Astrocyte (in vitro differentiated cells and primary cell): ENCODE measurements at regions not wholly inside any gene's neighbourhood (a gene's known extent, or its start where the extent isn't known, plus 50 kb on each side); places are given as distances from the start of the nearest gene placed in this dataset.

Experiments
- DNase-seq: peaks from one replicate; pipeline ENCODE4 v3.0.0-alpha.2; 2010; ENCODE audit warnings: low read depth
- FAIRE-seq: peaks from 2 replicates; lab custom pipeline; 2011; peaks lifted over from hg19 to GRCh38; lab: Jason Lieb, UNC
- H2AFZ ChIP-seq: 2 replicates; pipeline ENCODE4 v1.6.0; 2012; ENCODE audit warnings: low read depth, low read length, inconsistent platforms
- H3K27ac ChIP-seq: 2 replicates; pipeline ENCODE4 v1.5.1; 2011; ENCODE audit warnings: low read depth, low read length, inconsistent platforms
- H3K27me3 ChIP-seq: 2 replicates; pipeline ENCODE4 v1.6.0; 2011; ENCODE audit warnings: low read length, inconsistent platforms; ENCODE audit not compliant: insufficient read depth
- H3K36me3 ChIP-seq: 2 replicates; pipeline ENCODE4 v1.5.1; 2011; ENCODE audit warnings: low read length, inconsistent platforms; ENCODE audit not compliant: insufficient read depth
- H3K4me1 ChIP-seq: 2 replicates; pipeline ENCODE4 v1.5.1; 2011; ENCODE audit warnings: low read length, inconsistent platforms; ENCODE audit not compliant: insufficient read depth
- H3K4me2 ChIP-seq: 2 replicates; pipeline ENCODE4 v1.6.0; 2012; ENCODE audit warnings: low read length, inconsistent platforms
- H3K4me3 ChIP-seq: 2 replicates; pipeline ENCODE4 v1.5.1; 2011; ENCODE audit warnings: low read depth, mild to moderate bottlenecking, low read length, inconsistent platforms; ENCODE audit not compliant: insufficient read depth
- H3K79me2 ChIP-seq: 2 replicates; pipeline ENCODE4 v1.6.0; 2012; ENCODE audit warnings: mild to moderate bottlenecking, low read length, inconsistent platforms; ENCODE audit not compliant: insufficient read depth
- H3K9ac ChIP-seq: 2 replicates; pipeline ENCODE4 v1.6.0; 2012; ENCODE audit warnings: mild to moderate bottlenecking, low read length, inconsistent platforms
- H3K9me3 ChIP-seq: 2 replicates; pipeline ENCODE4 v1.5.1; 2012; ENCODE audit warnings: low read depth, mild to moderate bottlenecking, low read length, inconsistent platforms; ENCODE audit not compliant: insufficient read depth
- H4K20me1 ChIP-seq: 2 replicates; pipeline ENCODE4 v1.6.0; 2012; ENCODE audit warnings: low read length, inconsistent platforms; ENCODE audit not compliant: insufficient read depth
- H3K27ac Mint-ChIP-seq: one replicate; pipeline ENCODE4 v1.8.0; 2021; ENCODE audit warnings: mild to moderate bottlenecking, mixed read lengths; ENCODE audit not compliant: unreplicated experiment
- H3K27me3 Mint-ChIP-seq: one replicate; pipeline ENCODE4 v1.8.0; 2021; ENCODE audit warnings: low read depth, mixed read lengths; ENCODE audit not compliant: unreplicated experiment
- H3K36me3 Mint-ChIP-seq: one replicate; pipeline ENCODE4 v1.8.0; 2021; ENCODE audit warnings: low read depth, mixed read lengths; ENCODE audit not compliant: unreplicated experiment
- H3K4me1 Mint-ChIP-seq: one replicate; pipeline ENCODE4 v1.8.0; 2021; ENCODE audit warnings: low read depth, mixed read lengths; ENCODE audit not compliant: unreplicated experiment
- H3K4me3 Mint-ChIP-seq: one replicate; pipeline ENCODE4 v1.8.0; 2021; ENCODE audit warnings: mild to moderate bottlenecking, moderate library complexity, mixed read lengths; ENCODE audit not compliant: unreplicated experiment
- H3K9me3 Mint-ChIP-seq: one replicate; pipeline ENCODE4 v1.8.0; 2021; ENCODE audit warnings: mild to moderate bottlenecking, mixed read lengths; ENCODE audit not compliant: unreplicated experiment
- EZH2 ChIP-seq: IDR thresholded peaks from 2 replicates; pipeline ENCODE4 v1.6.1; 2012; ENCODE audit warnings: mild to moderate bottlenecking, low read length, inconsistent platforms; ENCODE audit not compliant: insufficient read depth
- TF ChIP-seq, protein P1 (sequence below): IDR thresholded peaks from 2 replicates; pipeline ENCODE4 v1.5.1; 2011; ENCODE audit warnings: low read depth, mild to moderate bottlenecking, inconsistent platforms, low read length, moderate library complexity; ENCODE audit not compliant: insufficient read depth

DNA sequence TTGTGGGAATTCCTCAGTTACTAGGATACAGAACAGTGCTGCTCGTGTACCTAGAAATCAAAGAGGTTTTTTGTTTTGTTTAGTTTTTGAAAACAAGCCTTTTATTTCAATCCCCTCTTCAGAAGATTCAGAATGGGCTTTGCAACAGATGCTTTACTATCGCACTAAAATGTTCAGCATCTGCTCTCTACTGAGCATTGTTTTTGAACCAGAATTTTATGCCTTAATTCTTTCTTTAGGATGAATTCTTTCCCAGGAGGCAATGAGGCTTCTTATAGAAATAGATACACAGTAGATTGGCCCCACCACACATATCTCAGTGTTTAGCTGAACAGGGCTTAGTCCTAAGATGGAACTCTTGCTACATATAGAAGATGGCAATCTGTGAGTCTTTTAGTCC lies 95.9 kb upstream of the SPACA1 start:
- no peaks in the 10 kb centered on the region for H3K4me1 ChIP-seq
- H3K9me3 Mint-ChIP-seq = no peaks in the 10 kb centered on the region
- H3K27ac Mint-ChIP-seq = no peak overlapping the region
- H3K27me3 ChIP-seq = no peaks in the 10 kb centered on the region
- no peaks in the 10 kb centered on the region for H3K36me3 ChIP-seq
- H3K4me3 ChIP-seq = no peak overlapping the region
- no peaks in the 10 kb centered on the region for H3K79me2 ChIP-seq
- H3K4me3 Mint-ChIP-seq = no peak overlapping the region
- H2AFZ ChIP-seq = no peak overlapping the region
- H3K4me1 Mint-ChIP-seq = no peaks in the 10 kb centered on the region
- no peaks in the 10 kb centered on the region for H3K9me3 ChIP-seq
- H3K9ac ChIP-seq = no peak overlapping the region
- no peak for DNase-seq
- no peak overlapping the region for H3K27ac ChIP-seq
- H3K27me3 Mint-ChIP-seq = peaks cover 3% of the 10 kb centered on the region
- TF ChIP-seq, protein P1, sequence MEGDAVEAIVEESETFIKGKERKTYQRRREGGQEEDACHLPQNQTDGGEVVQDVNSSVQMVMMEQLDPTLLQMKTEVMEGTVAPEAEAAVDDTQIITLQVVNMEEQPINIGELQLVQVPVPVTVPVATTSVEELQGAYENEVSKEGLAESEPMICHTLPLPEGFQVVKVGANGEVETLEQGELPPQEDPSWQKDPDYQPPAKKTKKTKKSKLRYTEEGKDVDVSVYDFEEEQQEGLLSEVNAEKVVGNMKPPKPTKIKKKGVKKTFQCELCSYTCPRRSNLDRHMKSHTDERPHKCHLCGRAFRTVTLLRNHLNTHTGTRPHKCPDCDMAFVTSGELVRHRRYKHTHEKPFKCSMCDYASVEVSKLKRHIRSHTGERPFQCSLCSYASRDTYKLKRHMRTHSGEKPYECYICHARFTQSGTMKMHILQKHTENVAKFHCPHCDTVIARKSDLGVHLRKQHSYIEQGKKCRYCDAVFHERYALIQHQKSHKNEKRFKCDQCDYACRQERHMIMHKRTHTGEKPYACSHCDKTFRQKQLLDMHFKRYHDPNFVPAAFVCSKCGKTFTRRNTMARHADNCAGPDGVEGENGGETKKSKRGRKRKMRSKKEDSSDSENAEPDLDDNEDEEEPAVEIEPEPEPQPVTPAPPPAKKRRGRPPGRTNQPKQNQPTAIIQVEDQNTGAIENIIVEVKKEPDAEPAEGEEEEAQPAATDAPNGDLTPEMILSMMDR = no peak
- H3K4me2 ChIP-seq = no peak overlapping the region
- FAIRE-seq = no peak
- H4K20me1 ChIP-seq = no peaks in the 10 kb centered on the region
- no peaks in the 10 kb centered on the region for H3K36me3 Mint-ChIP-seq

DNA sequence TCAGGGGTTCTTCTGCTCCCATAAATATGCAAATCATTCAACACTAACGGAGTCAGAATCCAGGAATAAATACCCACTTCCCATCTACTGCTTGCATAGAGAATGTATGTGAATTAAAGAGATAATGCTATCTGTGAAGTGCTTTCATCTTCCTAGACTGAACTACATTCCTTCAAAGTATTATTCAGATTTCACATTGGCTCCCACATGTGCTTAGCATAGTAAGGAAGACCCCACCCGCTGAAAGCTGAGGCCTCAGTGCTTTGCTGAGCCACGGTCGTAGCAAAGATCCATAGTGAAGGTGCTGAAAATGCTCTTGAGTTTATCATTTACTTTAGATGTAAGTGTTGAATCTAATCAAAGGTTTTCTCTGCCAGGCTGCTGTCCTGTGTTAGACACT lies 97.0 kb upstream of the SPACA1 start:
- Histone ChIP-seq H4K20me1 (no peaks in the 10 kb centered on the region), H3K36me3 (no peaks in the 10 kb centered on the region), H3K4me1 (no peaks in the 10 kb centered on the region), H3K79me2 (no peaks in the 10 kb centered on the region), H3K27ac (no peak overlapping the region), H3K9me3 (no peaks in the 10 kb centered on the region), H3K4me3 (no peak overlapping the region), H2AFZ (no peak overlapping the region), H3K27me3 (no peaks in the 10 kb centered on the region), H3K4me2 (no peak overlapping the region), H3K9ac (no peak overlapping the region)
- Mint-ChIP-seq H3K9me3 (no peaks in the 10 kb centered on the region), H3K27me3 (peaks cover 3% of the 10 kb centered on the region), H3K36me3 (no peaks in the 10 kb centered on the region), H3K4me3 (no peak overlapping the region), H3K27ac (no peak overlapping the region), H3K4me1 (peaks cover 6% of the 10 kb centered on the region)
- no peak for FAIRE-seq
- no peak for DNase-seq
- no peak for TF ChIP-seq EZH2
- TF ChIP-seq, protein P1 = no peak

DNA sequence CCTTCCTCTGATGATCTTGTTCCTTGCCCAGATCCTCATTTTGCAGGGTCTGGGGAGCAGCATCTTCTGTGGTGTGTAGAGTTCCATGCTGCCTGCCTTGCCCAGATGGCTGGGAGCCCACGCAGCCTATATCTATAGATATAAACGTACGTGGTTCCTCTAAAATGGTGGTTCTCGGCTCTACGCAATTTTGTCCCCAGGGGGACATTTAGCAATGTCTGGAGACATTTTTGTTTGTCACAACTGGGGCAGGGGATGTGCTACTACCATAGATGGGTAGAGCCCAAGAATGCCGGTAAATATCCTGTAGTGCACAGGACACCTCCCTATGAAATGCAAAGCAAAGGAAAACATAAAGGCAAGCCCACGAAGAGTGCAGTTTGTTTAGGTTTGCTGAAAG lies 98.4 kb upstream of the SPACA1 start:
- no peak overlapping the region for H3K4me3 ChIP-seq
- no peaks in the 10 kb centered on the region for H3K4me1 ChIP-seq
- DNase-seq (no peak), FAIRE-seq (no peak)
- no peak overlapping the region for H3K27ac ChIP-seq
- no peak overlapping the region for H3K9ac ChIP-seq
- TF ChIP-seq EZH2 = no peak
- TF ChIP-seq, protein P1 = no peak
- H3K27me3 ChIP-seq = no peaks in the 10 kb centered on the region
- H3K36me3 ChIP-seq = no peaks in the 10 kb centered on the region
- no peaks in the 10 kb centered on the region for H3K79me2 ChIP-seq
- H3K4me1 Mint-ChIP-seq = peaks cover 18% of the 10 kb centered on the region
- H2AFZ ChIP-seq = no peak overlapping the region
- no peak overlapping the region for H3K27ac Mint-ChIP-seq
- H3K4me3 Mint-ChIP-seq = no peak overlapping the region
- H3K36me3 Mint-ChIP-seq = no peaks in the 10 kb centered on the region
- no peaks in the 10 kb centered on the region for H4K20me1 ChIP-seq
- H3K9me3 ChIP-seq = no peaks in the 10 kb centered on the region
- H3K4me2 ChIP-seq = no peak overlapping the region
- H3K9me3 Mint-ChIP-seq = no peaks in the 10 kb centered on the region
- peaks cover 3% of the 10 kb centered on the region for H3K27me3 Mint-ChIP-seq
